HepG2 (cell line): ENCODE measurements at regions not wholly inside any gene's neighbourhood (a gene's known extent, or its start where the extent isn't known, plus 50 kb on each side); places are given as distances from the start of the nearest gene placed in this dataset.

Experiments used
- ATAC-seq: fragments of 200-7000 bp; cut with Tn5 transposase; 3 replicates; pipeline ENCODE4 v1.9.1; 2020; ENCODE audit warnings: mild to moderate bottlenecking, moderate library complexity
- BruUV-seq: library from RNA; stranded (reverse); fragments of 400-500 nt; replicated peaks from 2 replicates; lab custom pipeline; 2021; lab: Mats Ljungman, UMichigan
- CTCF ChIA-PET: fragments of 300-600 bp; formaldehyde crosslinking; extraction: SDS; loops from one replicate; lab custom pipeline; 2021; ENCODE audit warnings: low total read pairs, inconsistent platforms, low intra/inter-chr PET ratio; lab: Yijun Ruan, JAX
- POLR2A ChIA-PET: fragments of 350-600 bp; sonication (Branson Sonifier 250); formaldehyde crosslinking; loops from one replicate; lab custom pipeline; 2020; ENCODE audit warnings: antibody characterized with exemption, inconsistent platforms; lab: Yijun Ruan, JAX
- DNase-seq: peaks from one replicate; pipeline ENCODE4 v3.0.0-alpha.2; 2015; ENCODE audit warnings: low spot score
- FAIRE-seq: peaks from 3 replicates; lab custom pipeline; 2011; peaks lifted over from hg19 to GRCh38; lab: Jason Lieb, UNC
- H2AFZ ChIP-seq: one replicate; pipeline ENCODE4 v1.6.1; 2011; ENCODE audit warnings: low read length, inconsistent platforms
- H3K27ac ChIP-seq: fragments of 300-600 bp; 3 replicates; pipeline ENCODE4 v1.8.0; 2011; ENCODE audit warnings: mixed run types, mild to moderate bottlenecking, mixed read lengths, low read length, inconsistent platforms; ENCODE audit not compliant: insufficient read depth; ENCODE audit errors: extremely low read length
- H3K27me3 ChIP-seq, 2 experiments: fragments of 200-600 bp in 1 of 2; 2 replicates in 1 of 2; 3 replicates in 1 of 2; pipeline versions ENCODE4 v1.6.0 to v1.8.0; 2011; ENCODE audit warnings: low read length in 2 of 2, mild to moderate bottlenecking in 2 of 2, moderate library complexity in 2 of 2, inconsistent platforms in 1 of 2; ENCODE audit not compliant: insufficient read depth in 2 of 2, control insufficient read depth in 1 of 2
- H3K36me3 ChIP-seq, 2 experiments: fragments of 200-600 bp in 1 of 2; replicated peaks in 1 of 2; 2 replicates in 1 of 2; 3 replicates in 1 of 2; pipeline versions ENCODE4 v1.5.1 to v1.8.0; 2011; ENCODE audit warnings: low read length in 2 of 2, inconsistent platforms in 1 of 2; ENCODE audit not compliant: insufficient read depth in 2 of 2, control insufficient read depth in 1 of 2
- H3K4me1 ChIP-seq: 2 replicates; pipeline ENCODE4 v1.5.1; 2012; ENCODE audit warnings: low read length, inconsistent platforms; ENCODE audit not compliant: insufficient read depth
- H3K4me2 ChIP-seq: 2 replicates; pipeline ENCODE4 v1.6.0; 2011; ENCODE audit warnings: low read depth, low read length, inconsistent platforms
- H3K4me3 ChIP-seq, 3 experiments: fragments of 200-600 bp in 1 of 3; sonication (generic), shearing (Covaris generic) in 1 of 3; replicated peaks in 1 of 3; 2 replicates each; pipeline ENCODE4 v1.5.1; 2011 to 2016; ENCODE audit warnings: low read length in 3 of 3, inconsistent platforms in 2 of 3, low read depth in 2 of 3, mild to moderate bottlenecking in 2 of 3, control low read depth in 1 of 3, mixed read lengths in 1 of 3; ENCODE audit not compliant: insufficient read depth in 1 of 3
- H3K79me2 ChIP-seq: one replicate; pipeline ENCODE4 v1.6.1; 2011; ENCODE audit warnings: low read length, inconsistent platforms; ENCODE audit not compliant: insufficient read depth
- H3K9ac ChIP-seq: 2 replicates; pipeline ENCODE4 v1.6.0; 2011; ENCODE audit warnings: mild to moderate bottlenecking, low read depth, low read length, inconsistent platforms; ENCODE audit not compliant: insufficient read depth
- H3K9me3 ChIP-seq: 2 replicates; pipeline ENCODE4 v1.5.1; 2012; ENCODE audit warnings: mild to moderate bottlenecking, low read length
- H4K20me1 ChIP-seq: 2 replicates; pipeline ENCODE4 v1.6.0; 2011; ENCODE audit warnings: inconsistent platforms, mild to moderate bottlenecking, low read length, moderate library complexity; ENCODE audit not compliant: insufficient read depth
- BCL3 ChIP-seq: sonication (generic); formaldehyde crosslinking; IDR thresholded peaks from 2 replicates; pipeline ENCODE4 v1.5.1; 2020; ENCODE audit warnings: mild to moderate bottlenecking, missing genetic modification reagents, moderate library complexity
- GPN1 ChIP-seq: sonication (generic); formaldehyde crosslinking; IDR thresholded peaks from 2 replicates; pipeline ENCODE4 v1.5.1; 2020; ENCODE audit warnings: missing genetic modification reagents, borderline replicate concordance
- HOXA9 ChIP-seq: sonication (generic); formaldehyde crosslinking; IDR thresholded peaks from 2 replicates; pipeline ENCODE4 v1.8.1; 2022; ENCODE audit warnings: missing genetic modification reagents, mild to moderate bottlenecking, moderate library complexity, borderline replicate concordance
- JUNB ChIP-seq: sonication (generic); formaldehyde crosslinking; IDR thresholded peaks from 2 replicates; pipeline ENCODE4 v1.8.0; 2022; ENCODE audit warnings: missing genetic modification reagents, mild to moderate bottlenecking, borderline replicate concordance
- ZNF335 ChIP-seq: sonication (generic); formaldehyde crosslinking; IDR thresholded peaks from 2 replicates; pipeline ENCODE4 v1.4.0; 2020; ENCODE audit warnings: missing genetic modification reagents
- ZNF773 ChIP-seq: sonication (generic); formaldehyde crosslinking; IDR thresholded peaks from 2 replicates; pipeline ENCODE4 v1.4.0; 2020; ENCODE audit warnings: missing genetic modification reagents, borderline replicate concordance
- WGBS: methylation state at CpG from one replicate; pipeline ENCODE4 v1.1.6; 2017; ENCODE audit warnings: low lambda C conversion rate; 5-methylcytosine and 5-hydroxymethylcytosine counted together
- in situ Hi-C: cut with HindIII; loops from 2 replicates; pipeline ENCODE4 v1.10.0; 2017; ENCODE audit warnings: low pct_unique_long_range_greater_than_20kb; ENCODE audit not compliant: extremely low pct_ligation_motif_present
- intact Hi-C: fragments of 100-400 bp; cut with micrococcal nuclease; formaldehyde crosslinking; loops from one replicate; pipeline ENCODE4 v1.10.0; 2022; ENCODE audit not compliant: unreplicated experiment
- TF ChIP-seq, protein P1 (sequence below): sonication (generic); formaldehyde crosslinking; IDR thresholded peaks from 2 replicates; pipeline ENCODE4 v1.4.0; 2020; ENCODE audit warnings: missing genetic modification reagents

GRCh38 chr2:200253639-200254038 is 52.9 kb upstream of the SPATS2L start:
- Histone ChIP-seq H3K79me2 (no peaks in the 10 kb centered on the region), H3K4me2 (no peak overlapping the region), H3K9me3 (no peaks in the 10 kb centered on the region), H3K27ac (no peak overlapping the region), H3K27me3 (peaks cover 0 to 6% of the 10 kb centered on the region in 2 experiments; a peak in 1 of 5 replicates), H3K36me3 (no peaks in the 10 kb centered on the region), H3K4me1 (peaks cover 22% of the 10 kb centered on the region), H3K9ac (no peak overlapping the region), H4K20me1 (no peaks in the 10 kb centered on the region), H3K4me3 (no peak overlapping the region), H2AFZ (no peak overlapping the region)
- TF ChIP-seq, protein P1, sequence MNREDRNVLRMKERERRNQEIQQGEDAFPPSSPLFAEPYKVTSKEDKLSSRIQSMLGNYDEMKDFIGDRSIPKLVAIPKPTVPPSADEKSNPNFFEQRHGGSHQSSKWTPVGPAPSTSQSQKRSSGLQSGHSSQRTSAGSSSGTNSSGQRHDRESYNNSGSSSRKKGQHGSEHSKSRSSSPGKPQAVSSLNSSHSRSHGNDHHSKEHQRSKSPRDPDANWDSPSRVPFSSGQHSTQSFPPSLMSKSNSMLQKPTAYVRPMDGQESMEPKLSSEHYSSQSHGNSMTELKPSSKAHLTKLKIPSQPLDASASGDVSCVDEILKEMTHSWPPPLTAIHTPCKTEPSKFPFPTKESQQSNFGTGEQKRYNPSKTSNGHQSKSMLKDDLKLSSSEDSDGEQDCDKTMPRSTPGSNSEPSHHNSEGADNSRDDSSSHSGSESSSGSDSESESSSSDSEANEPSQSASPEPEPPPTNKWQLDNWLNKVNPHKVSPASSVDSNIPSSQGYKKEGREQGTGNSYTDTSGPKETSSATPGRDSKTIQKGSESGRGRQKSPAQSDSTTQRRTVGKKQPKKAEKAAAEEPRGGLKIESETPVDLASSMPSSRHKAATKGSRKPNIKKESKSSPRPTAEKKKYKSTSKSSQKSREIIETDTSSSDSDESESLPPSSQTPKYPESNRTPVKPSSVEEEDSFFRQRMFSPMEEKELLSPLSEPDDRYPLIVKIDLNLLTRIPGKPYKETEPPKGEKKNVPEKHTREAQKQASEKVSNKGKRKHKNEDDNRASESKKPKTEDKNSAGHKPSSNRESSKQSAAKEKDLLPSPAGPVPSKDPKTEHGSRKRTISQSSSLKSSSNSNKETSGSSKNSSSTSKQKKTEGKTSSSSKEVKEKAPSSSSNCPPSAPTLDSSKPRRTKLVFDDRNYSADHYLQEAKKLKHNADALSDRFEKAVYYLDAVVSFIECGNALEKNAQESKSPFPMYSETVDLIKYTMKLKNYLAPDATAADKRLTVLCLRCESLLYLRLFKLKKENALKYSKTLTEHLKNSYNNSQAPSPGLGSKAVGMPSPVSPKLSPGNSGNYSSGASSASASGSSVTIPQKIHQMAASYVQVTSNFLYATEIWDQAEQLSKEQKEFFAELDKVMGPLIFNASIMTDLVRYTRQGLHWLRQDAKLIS, result no peak
- TF ChIP-seq GPN1, result no peak
- TF ChIP-seq ZNF773 (CRISPR knock-in tag), result no peak
- no peak for TF ChIP-seq JUNB (CRISPR knock-in tag)
- no peak for TF ChIP-seq BCL3 (CRISPR knock-in tag)
- no peak for TF ChIP-seq ZNF335 (CRISPR knock-in tag)
- TF ChIP-seq HOXA9 (CRISPR knock-in tag), result no peak
- FAIRE-seq, result no peak
- no peak for DNase-seq
- BruUV-seq, result no TSS peak
- WGBS, result 47% methylated on average over 2 of the region's 2 CpGs
- ATAC-seq, result 0 out of 3 replicates have a peak, but pooled peaks have one; percentile 22
- POLR2A ChIA-PET, result interaction anchor here (1.2 kb wide), 1 partner anchor 52 kb away, joined by 3 read pairs; no protein-coding TSS in a partner anchor
- CTCF ChIA-PET, result no interaction called here
- in situ Hi-C loops (no loop called here), intact Hi-C loops (no loop called here)
